HG03378 (cell line): ENCODE measurements at regions not wholly inside any gene's neighbourhood (a gene's known extent, or its start where the extent isn't known, plus 50 kb on each side); places are given as distances from the start of the nearest gene placed in this dataset.
A peak's percentile ranks its signal among the peaks of the same experiment; 100 is the strongest.
"Not testable (repeated sequence)": the region's sequence is repeated elsewhere in the genome, so short reads cannot be mapped to it uniquely, and the experiment has no call there.

ENCODE experiments used
- ATAC-seq: cut with Tn5 transposase; IDR thresholded peaks from one replicate; pipeline ENCODE4 v1.9.1; 2021; ENCODE audit warnings: mild to moderate bottlenecking, moderate library complexity; ENCODE audit not compliant: unreplicated experiment

- no peak for ATAC-seq
These were observed 253.6 kb downstream of the C3orf38 start for GRCh38 chr3:88403319-88403718.

- no peak for ATAC-seq
These were observed 258.3 kb downstream of the C3orf38 start for GRCh38 chr3:88408097-88408496.

DNA sequence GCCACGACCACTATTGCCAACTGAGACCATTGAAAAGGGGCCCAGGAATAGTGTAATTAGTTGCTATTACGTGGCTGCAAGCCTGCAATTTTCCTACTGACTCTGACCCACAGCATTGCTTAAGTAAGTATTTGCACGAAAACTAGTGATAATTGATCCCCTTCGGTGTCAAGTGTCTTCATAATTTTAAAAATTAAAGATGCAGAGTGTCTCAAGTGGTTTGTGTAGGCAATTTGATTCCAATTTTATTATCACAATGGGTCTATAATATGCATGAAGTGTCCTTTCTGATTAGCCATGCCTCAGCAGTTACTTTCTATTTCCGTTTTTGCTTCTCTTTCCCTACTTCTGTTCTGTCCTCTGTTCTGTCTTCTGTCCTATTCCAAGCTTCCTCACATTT lies 259.2 kb downstream of the C3orf38 start:
- no peak for ATAC-seq

GRCh38 chr3:88410259-88410658 lies 260.5 kb downstream of the C3orf38 start:
- ATAC-seq: no peak

- ATAC-seq: no peak
These were observed 262.6 kb downstream of the C3orf38 start for GRCh38 chr3:88412346-88412745.

DNA sequence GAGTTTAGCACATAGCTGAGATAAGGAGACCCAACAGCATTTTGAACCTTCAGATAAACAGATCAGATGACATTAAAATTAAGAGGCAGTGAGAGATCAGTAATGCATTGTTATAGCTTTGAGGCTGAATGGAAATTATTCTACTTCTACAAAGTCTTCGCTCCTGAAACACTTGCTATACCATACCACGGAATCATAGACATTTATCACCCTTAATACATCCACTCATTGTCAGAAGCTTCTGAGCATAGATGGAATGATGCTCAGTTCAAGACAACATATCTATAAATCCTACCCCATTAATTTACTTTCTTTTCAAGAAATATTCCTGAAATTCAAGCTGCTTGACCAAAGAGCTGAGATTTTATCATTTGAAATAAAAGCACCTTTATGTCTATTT lies 266.7 kb downstream of the C3orf38 start:
- no peak for ATAC-seq

- no peak for ATAC-seq
These were observed 268.5 kb downstream of the C3orf38 start for GRCh38 chr3:88418219-88418618.

DNA sequence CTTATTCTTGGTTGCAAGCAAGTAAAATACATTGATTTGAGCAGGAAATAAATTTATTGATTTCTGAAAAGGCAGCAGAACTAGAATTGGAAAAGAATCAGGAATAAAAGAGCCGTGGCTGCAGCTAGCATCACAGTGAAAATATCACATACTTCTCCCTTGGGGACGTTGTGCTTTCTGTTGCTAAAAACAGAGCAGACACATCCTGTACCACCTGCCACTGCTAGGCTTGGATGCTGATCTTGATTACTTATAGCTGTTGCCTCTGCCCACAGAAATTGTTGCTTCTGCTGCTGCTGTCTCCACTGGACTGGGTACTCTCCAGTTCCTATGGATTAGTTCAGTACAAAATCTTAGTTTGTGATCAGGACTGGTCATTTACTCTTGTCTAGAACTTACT lies 283.8 kb downstream of the C3orf38 start:
- ATAC-seq: peak; percentile 98

- no peak for ATAC-seq
These were observed 284.2 kb downstream of the C3orf38 start for GRCh38 chr3:88434001-88434400.

DNA sequence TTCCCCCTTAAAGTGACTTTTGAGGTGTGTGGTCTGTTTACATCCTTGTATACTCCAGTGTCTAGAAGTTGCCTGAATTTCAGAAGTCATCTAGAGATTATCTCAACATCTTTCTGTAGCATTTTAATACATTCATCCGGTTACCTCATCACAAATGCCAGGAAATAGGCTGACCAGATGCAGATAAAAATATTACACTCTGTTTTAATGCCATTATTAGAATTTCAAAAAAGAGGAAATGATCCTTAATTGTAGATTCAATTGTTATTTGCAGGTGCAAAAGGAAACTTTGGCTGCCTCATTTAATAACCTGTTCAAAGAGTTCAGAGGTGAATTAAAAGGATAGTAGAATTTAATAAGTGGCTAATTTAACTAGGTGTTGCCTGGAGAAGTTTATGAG lies 290.9 kb downstream of the C3orf38 start:
- ATAC-seq: peak; percentile 87

- no peak for ATAC-seq
These were observed 293.3 kb downstream of the C3orf38 start for GRCh38 chr3:88443066-88443465.

- no peak for ATAC-seq
These were observed 294.5 kb downstream of the C3orf38 start for GRCh38 chr3:88444251-88444650.

GRCh38 chr3:88452228-88452627 lies 302.5 kb downstream of the C3orf38 start:
- no peak for ATAC-seq

DNA sequence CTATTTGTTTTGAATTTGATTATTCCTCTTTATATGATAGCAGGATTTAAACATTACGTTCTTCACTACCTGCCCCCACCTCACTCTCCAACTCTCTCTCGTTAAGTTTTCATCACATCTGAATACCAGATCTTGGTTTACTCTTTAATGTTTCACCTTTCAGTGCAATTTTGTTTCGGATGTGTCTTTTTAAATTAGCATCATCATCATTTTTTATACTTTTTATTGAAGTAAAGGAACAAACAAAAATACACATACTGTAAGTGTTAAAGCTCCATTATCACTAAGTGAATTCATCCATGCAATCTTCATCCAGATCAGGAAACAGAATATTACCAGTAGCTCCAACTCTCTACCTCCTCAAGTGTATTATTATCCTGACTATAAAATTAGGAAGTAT lies 310.6 kb downstream of the C3orf38 start:
- no peak for ATAC-seq

GRCh38 chr3:88462230-88462629 lies 312.5 kb downstream of the C3orf38 start:
- ATAC-seq: no peak

GRCh38 chr3:88467191-88467590 lies 317.4 kb downstream of the C3orf38 start:
- ATAC-seq: no peak

GRCh38 chr3:88469216-88469615 lies 319.5 kb downstream of the C3orf38 start:
- ATAC-seq: no peak

DNA sequence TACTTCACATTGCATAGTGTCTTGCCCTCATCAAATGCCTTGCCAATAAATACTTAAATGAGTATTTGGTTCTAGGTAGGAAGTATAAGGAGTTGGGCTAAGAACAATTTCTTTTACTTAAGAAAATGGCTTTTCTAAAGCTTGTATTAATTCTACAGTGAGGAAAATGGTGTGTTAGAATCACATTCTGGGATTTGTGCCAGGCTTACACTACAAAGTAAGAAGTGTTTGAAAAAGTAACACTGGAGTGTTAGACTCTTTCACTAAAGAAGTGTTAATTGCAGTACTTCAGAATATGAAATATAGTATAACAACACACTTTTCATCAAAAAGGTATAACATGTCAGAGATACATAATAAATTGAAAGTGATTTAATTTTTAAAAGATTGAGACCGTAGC lies 328.7 kb downstream of the C3orf38 start:
- ATAC-seq: no peak

GRCh38 chr3:88480822-88481221 lies 331.1 kb downstream of the C3orf38 start:
- no peak for ATAC-seq

GRCh38 chr3:88485001-88485400 lies 335.2 kb downstream of the C3orf38 start:
- ATAC-seq: no peak

- ATAC-seq: not testable (repeated sequence)
These were observed 359.1 kb downstream of the C3orf38 start for GRCh38 chr3:88508818-88509217.

GRCh38 chr3:88509582-88509981 lies 359.8 kb downstream of the C3orf38 start:
- ATAC-seq: no peak

DNA sequence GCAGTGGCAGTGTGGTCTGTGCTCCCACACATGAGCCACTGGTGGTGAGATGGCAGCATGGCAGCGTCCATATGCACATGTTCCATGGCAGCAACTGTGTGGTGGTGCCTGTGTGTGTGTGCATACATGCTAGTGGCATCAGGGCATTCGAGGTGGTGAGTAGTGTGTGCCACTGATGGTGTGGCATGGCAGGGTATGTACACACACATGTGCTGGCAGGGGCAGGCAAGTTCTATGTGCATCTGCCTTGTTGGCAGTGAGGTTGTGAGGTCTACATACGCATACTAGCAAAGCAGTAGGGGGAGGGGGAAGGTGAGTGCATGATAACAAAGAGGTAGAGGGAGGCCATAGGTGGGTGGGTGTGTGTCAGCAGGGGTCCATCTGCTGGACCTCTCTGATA lies 378.7 kb downstream of the C3orf38 start:
- no peak for ATAC-seq

DNA sequence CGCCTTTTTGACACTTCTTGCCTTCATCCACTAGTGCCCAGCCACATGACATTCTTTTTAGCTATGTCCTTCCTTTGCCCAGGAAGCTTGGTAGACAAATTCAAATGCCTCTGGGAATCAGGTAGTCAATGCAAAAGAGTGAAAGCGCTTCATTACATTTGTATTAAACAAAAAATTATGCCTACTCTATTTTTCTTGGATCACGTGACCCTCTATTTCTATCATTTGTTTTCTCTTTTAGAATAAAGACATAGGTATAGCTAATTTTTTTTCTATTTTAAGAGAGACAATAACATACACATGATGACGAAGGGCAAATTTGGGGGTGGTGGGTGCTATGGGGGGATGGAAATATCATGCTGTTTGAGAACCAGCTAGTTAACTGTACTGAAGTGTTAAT lies 384.8 kb downstream of the C3orf38 start:
- ATAC-seq: no peak
